ENCODE measurements at regions not wholly inside any gene's neighbourhood (a gene's known extent, or its start where the extent isn't known, plus 50 kb on each side); places are given as distances from the start of the nearest gene placed in this dataset.
"Not testable (repeated sequence)": the region's sequence is repeated elsewhere in the genome, so short reads cannot be mapped to it uniquely, and the experiment has no call there.

DNA sequence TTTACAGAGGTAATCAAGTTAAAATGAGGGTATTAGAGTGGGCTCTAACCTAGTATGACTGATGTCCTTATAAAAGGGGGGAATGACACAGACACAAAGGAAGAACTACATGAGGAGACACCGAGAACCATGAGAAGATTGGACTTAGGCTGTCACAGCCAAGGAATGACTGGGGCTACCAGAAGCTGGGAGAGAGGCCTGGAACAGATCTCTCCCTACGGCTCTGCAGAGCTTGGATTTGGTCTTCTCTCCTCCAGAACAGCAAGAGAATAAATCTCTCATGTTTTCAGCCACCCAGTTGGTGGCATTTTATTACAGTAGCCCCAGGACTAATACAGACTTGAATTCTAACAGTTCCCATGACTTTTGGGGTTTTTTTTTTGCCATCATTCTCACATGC lies 110.8 kb downstream of the PSMG1 start:
- H3K9ac ChIP-seq (ENCODE audit: low read depth, low read length) = no peak overlapping the region
- no peaks in the 10 kb centered on the region for H3K27me3 ChIP-seq (ENCODE audit: insufficient read depth, low read length, poor library complexity)
- no peaks in the 10 kb centered on the region for H3K4me1 ChIP-seq (ENCODE audit: insufficient read depth, low read length)
- peaks cover 13% of the 10 kb centered on the region for H3K9me3 ChIP-seq (ENCODE audit: insufficient read depth, low read length, severe bottlenecking)
- no peaks in the 10 kb centered on the region for H3K79me2 ChIP-seq (ENCODE audit: insufficient read depth, low read length)
- no peak overlapping the region for H2AFZ ChIP-seq (ENCODE audit: low read depth, low read length)
- no peak overlapping the region for H3K4me3 ChIP-seq (ENCODE audit: low read depth in 1 of 2, low read length in 2 of 2)
- no peaks in the 10 kb centered on the region for H4K20me1 ChIP-seq (ENCODE audit: insufficient read depth, low read length)
- ATAC-seq (ENCODE audit: insufficient read depth, low read depth) = no peak
- no peak overlapping the region for H3K4me2 ChIP-seq (ENCODE audit: insufficient read depth, low read length)
- no peak for DNase-seq
- no peak overlapping the region for H3K27ac ChIP-seq (ENCODE audit: low read length)
- no peaks in the 10 kb centered on the region for H3K36me3 ChIP-seq (ENCODE audit: insufficient read depth, low read length)
- no peak for TF ChIP-seq EZH2 (IDR thresholded peaks at IDR 0.05; ENCODE audit: borderline replicate concordance, low read depth, low read length, severe bottlenecking)
- TF ChIP-seq, protein P1, sequence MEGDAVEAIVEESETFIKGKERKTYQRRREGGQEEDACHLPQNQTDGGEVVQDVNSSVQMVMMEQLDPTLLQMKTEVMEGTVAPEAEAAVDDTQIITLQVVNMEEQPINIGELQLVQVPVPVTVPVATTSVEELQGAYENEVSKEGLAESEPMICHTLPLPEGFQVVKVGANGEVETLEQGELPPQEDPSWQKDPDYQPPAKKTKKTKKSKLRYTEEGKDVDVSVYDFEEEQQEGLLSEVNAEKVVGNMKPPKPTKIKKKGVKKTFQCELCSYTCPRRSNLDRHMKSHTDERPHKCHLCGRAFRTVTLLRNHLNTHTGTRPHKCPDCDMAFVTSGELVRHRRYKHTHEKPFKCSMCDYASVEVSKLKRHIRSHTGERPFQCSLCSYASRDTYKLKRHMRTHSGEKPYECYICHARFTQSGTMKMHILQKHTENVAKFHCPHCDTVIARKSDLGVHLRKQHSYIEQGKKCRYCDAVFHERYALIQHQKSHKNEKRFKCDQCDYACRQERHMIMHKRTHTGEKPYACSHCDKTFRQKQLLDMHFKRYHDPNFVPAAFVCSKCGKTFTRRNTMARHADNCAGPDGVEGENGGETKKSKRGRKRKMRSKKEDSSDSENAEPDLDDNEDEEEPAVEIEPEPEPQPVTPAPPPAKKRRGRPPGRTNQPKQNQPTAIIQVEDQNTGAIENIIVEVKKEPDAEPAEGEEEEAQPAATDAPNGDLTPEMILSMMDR (IDR thresholded peaks at IDR 0.05; ENCODE audit: borderline replicate concordance, extremely low read depth, low read length, poor library complexity, severe bottlenecking) = no peak

DNA sequence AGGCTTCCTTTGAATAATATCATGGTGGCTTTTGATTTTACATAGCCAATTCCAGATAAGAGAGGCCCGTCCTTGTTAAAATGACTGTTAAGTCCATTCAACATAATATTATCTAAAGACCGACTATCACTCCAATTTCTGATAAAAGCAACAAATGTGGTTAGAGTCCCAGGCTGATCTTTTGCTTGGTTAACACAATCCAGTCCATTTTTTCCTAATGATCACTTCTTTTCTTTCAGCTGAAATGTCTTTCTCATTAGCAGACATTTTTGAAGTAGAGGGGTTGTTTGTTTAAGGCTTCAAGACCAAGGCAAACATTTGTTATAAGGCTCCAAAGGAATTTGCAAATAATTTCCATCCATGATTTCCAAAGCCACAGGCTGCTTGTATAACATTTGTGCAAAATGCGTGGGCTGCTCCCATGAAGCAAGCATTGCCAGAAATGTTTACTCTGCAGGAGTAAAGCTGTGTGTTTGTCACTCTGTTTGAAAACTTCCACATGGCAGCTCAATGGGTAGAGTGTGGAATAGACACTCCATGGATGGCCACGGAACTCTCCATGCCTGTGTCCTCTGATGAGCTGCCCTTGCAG lies 111.5 kb downstream of the PSMG1 start:
- no peaks in the 10 kb centered on the region for H3K79me2 ChIP-seq (ENCODE audit: insufficient read depth, low read length)
- no peak overlapping the region for H3K4me2 ChIP-seq (ENCODE audit: insufficient read depth, low read length)
- no peaks in the 10 kb centered on the region for H3K27me3 ChIP-seq (ENCODE audit: insufficient read depth, low read length, poor library complexity)
- no peak for DNase-seq
- H2AFZ ChIP-seq (ENCODE audit: low read depth, low read length) = no peak overlapping the region
- no peak for TF ChIP-seq EZH2 (IDR thresholded peaks at IDR 0.05; ENCODE audit: borderline replicate concordance, low read depth, low read length, severe bottlenecking)
- TF ChIP-seq, protein P1 (IDR thresholded peaks at IDR 0.05; ENCODE audit: borderline replicate concordance, extremely low read depth, low read length, poor library complexity, severe bottlenecking) = no peak
- no peaks in the 10 kb centered on the region for H3K4me1 ChIP-seq (ENCODE audit: insufficient read depth, low read length)
- H3K9me3 ChIP-seq (ENCODE audit: insufficient read depth, low read length, severe bottlenecking) = peaks cover 13% of the 10 kb centered on the region
- no peaks in the 10 kb centered on the region for H4K20me1 ChIP-seq (ENCODE audit: insufficient read depth, low read length)
- no peak for ATAC-seq (ENCODE audit: insufficient read depth, low read depth)
- no peak overlapping the region for H3K27ac ChIP-seq (ENCODE audit: low read length)
- H3K36me3 ChIP-seq (ENCODE audit: insufficient read depth, low read length) = no peaks in the 10 kb centered on the region
- H3K9ac ChIP-seq (ENCODE audit: low read depth, low read length) = no peak overlapping the region
- H3K4me3 ChIP-seq (ENCODE audit: low read depth in 1 of 2, low read length in 2 of 2) = no peak overlapping the region

GRCh38 chr21:39069856-39070255 lies 113.4 kb downstream of the PSMG1 start:
- H3K4me3 ChIP-seq (ENCODE audit: low read depth in 1 of 2, low read length in 2 of 2); ATAC-seq (ENCODE audit: insufficient read depth, low read depth); DNase-seq; H3K9me3 ChIP-seq (ENCODE audit: insufficient read depth, low read length, severe bottlenecking); H3K27ac ChIP-seq (ENCODE audit: low read length); H4K20me1 ChIP-seq (ENCODE audit: insufficient read depth, low read length); H3K4me1 ChIP-seq (ENCODE audit: insufficient read depth, low read length); H3K9ac ChIP-seq (ENCODE audit: low read depth, low read length); H3K27me3 ChIP-seq (ENCODE audit: insufficient read depth, low read length, poor library complexity); H3K36me3 ChIP-seq (ENCODE audit: insufficient read depth, low read length); H3K4me2 ChIP-seq (ENCODE audit: insufficient read depth, low read length); H3K79me2 ChIP-seq (ENCODE audit: insufficient read depth, low read length); H2AFZ ChIP-seq (ENCODE audit: low read depth, low read length): not testable (repeated sequence)

DNA sequence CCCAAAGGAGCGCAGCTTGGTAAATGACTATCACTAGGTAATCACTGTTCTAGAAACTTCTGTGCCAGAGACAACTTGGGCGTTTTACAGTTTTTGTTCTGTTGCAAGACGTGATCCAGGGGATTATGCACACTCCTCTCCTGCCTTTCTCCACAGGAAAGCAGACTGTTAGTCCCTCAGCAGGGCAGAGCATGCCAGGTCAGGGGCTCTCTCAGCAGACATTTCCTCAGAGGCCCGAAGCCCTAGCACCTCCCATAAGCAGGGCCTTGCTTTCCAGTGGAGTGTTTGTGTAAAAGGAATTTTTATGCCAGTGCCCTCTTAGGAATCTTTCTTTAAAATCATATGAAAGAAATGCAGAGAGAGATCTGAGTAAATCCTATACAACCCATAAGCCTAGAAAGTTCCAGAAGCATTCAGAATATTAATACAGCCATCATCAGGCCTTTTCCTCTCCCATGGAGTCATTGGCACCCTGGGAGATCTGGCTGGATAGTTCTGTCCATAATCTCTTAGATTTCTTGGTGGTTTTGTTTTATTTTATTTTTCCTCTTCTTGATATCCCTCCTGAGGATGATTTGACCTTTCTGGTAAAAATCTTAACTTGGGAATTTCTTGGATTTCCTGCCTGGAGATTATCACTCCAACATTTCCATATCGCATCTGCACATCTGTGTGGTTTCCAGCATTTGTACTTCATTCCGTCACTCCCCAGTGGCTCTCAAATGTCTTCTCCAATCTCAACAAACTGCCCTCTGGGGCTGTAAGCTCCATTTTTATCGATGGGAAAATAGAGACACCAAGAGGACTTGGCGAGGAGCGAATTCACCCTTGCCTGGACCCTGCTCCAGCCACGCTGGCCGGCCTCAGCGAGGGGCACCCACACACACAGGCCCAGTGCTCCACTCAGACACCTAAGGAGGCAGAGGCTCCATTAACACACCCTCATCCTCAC lies 116.1 kb downstream of the PSMG1 start:
- H2AFZ ChIP-seq (ENCODE audit: low read depth, low read length) = no peak overlapping the region
- H3K79me2 ChIP-seq (ENCODE audit: insufficient read depth, low read length) = no peaks in the 10 kb centered on the region
- H3K36me3 ChIP-seq (ENCODE audit: insufficient read depth, low read length) = no peaks in the 10 kb centered on the region
- H3K27me3 ChIP-seq (ENCODE audit: insufficient read depth, low read length, poor library complexity) = no peaks in the 10 kb centered on the region
- H3K9me3 ChIP-seq (ENCODE audit: insufficient read depth, low read length, severe bottlenecking) = peaks cover 5% of the 10 kb centered on the region
- H3K4me2 ChIP-seq (ENCODE audit: insufficient read depth, low read length) = no peak overlapping the region
- ATAC-seq (ENCODE audit: insufficient read depth, low read depth) (no peak), DNase-seq (no peak)
- no peaks in the 10 kb centered on the region for H3K4me1 ChIP-seq (ENCODE audit: insufficient read depth, low read length)
- no peak overlapping the region for H3K27ac ChIP-seq (ENCODE audit: low read length)
- no peaks in the 10 kb centered on the region for H4K20me1 ChIP-seq (ENCODE audit: insufficient read depth, low read length)
- no peak overlapping the region for H3K9ac ChIP-seq (ENCODE audit: low read depth, low read length)
- no peak overlapping the region for H3K4me3 ChIP-seq (ENCODE audit: low read depth in 1 of 2, low read length in 2 of 2)
- TF ChIP-seq, protein P1 (IDR thresholded peaks at IDR 0.05; ENCODE audit: borderline replicate concordance, extremely low read depth, low read length, poor library complexity, severe bottlenecking) = no peak
- no peak for TF ChIP-seq EZH2 (IDR thresholded peaks at IDR 0.05; ENCODE audit: borderline replicate concordance, low read depth, low read length, severe bottlenecking)
